ENCODE measurements at regions not wholly inside any gene's neighbourhood (a gene's known extent, or its start where the extent isn't known, plus 50 kb on each side); places are given as distances from the start of the nearest gene placed in this dataset.

DNA sequence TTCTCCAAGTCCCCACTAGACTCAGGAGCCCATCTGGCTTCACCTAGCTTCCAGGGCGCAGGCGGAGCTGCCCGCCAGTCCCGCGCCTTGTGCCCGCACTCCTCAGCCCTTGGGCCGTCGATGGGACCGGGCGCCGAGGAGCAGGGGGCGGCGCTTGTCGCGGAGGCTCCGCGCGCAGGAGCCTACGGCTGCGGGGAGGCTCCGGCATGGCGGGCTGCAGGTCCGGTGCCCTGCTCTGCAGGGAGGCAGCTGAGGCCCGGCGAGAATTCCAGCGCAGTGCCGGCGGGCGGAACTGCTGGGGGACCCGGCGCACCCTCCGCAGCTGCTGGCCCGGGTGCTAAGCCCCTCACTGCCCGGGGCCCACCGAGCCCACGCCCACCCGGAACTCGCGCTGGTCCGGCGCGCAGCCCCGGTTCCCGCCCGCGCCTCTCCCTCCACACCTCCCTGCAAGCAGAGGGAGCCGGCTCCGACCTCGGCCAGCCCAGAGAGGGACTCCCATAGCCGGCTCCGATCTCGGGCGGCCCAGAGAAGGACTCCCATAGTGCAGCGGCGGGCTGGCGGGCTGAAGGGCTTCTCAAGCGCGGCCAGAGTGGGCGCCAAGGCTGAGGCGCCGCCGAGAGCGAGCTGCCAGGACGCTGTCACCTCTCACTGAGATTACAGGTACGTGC, 78.1 kb upstream of the PJA2 start:
- no peaks in the 10 kb centered on the region for H3K9me3 ChIP-seq (replicated peaks; ENCODE audit: insufficient read depth, low read length)
- H3K9ac ChIP-seq (ENCODE audit: low read length): no peak overlapping the region
- no peak overlapping the region for H3K4me3 ChIP-seq (ENCODE audit: low read length)
- no peak overlapping the region for H3K4me2 ChIP-seq (ENCODE audit: low read depth, low read length)
- H3K9me2 ChIP-seq (replicated peaks; ENCODE audit: insufficient read depth, low read length): no peaks in the 10 kb centered on the region
- H2AFZ ChIP-seq (ENCODE audit: low read length): no peak overlapping the region
- no peaks in the 10 kb centered on the region for H3K27me3 ChIP-seq (replicated peaks; ENCODE audit: insufficient read depth, low read length)
- no peaks in the 10 kb centered on the region for H3K79me2 ChIP-seq (ENCODE audit: low read length)
- no peak for DNase-seq
- H3F3A ChIP-seq (ENCODE audit: insufficient read depth, low read length): no peaks in the 10 kb centered on the region
- no peaks in the 10 kb centered on the region for H4K20me1 ChIP-seq (ENCODE audit: insufficient read depth, low read length)
- peaks cover 13% of the 10 kb centered on the region for H3K4me1 ChIP-seq (ENCODE audit: low read length)
- no peak for TF ChIP-seq CTCF (IDR thresholded peaks at IDR 0.05; ENCODE audit: low read length)
- no peak for TF ChIP-seq EZH2 (optimal IDR thresholded peaks at IDR 0.05; ENCODE audit: low read depth, low read length)
- no peak overlapping the region for H3K27ac ChIP-seq (ENCODE audit: low read length)
- H3K36me3 ChIP-seq (replicated peaks; ENCODE audit: insufficient read depth, low read length): no peaks in the 10 kb centered on the region

DNA sequence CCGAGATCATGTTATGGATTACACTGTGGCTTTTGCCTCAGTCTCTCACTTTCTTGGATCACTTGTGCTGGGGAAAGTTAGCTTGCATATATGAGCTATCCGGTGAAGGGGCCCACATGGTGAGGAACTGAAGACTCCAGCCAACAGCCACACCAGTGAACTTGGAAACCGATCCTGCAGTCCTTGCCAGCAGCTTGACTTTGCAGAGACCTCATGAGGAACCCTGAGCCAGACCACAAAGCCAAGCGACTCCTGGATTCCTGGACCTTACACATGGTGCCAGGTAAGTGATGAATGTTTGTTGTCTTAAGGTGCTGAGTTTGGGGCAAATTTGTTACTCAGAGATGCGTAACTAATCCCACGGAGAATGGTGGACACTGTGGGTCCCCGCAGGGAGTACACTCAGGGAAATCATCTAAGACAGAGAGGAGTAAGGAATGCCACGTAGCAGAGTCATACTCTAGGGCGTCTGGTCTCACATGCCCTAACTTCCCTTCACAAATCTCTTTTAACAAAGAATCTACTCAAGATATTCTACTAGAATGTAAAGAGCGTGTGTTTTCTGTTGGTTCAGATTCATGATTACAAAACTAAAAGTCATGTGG, 76.5 kb upstream of the PJA2 start:
- Histone ChIP-seq H4K20me1 (ENCODE audit: insufficient read depth, low read length) (no peaks in the 10 kb centered on the region), H2AFZ (ENCODE audit: low read length) (no peak overlapping the region), H3K4me2 (ENCODE audit: low read depth, low read length) (no peak overlapping the region), H3K4me1 (ENCODE audit: low read length) (peaks cover 13% of the 10 kb centered on the region), H3K9ac (ENCODE audit: low read length) (no peak overlapping the region), H3K4me3 (ENCODE audit: low read length) (no peak overlapping the region), H3K27me3 (replicated peaks; ENCODE audit: insufficient read depth, low read length) (no peaks in the 10 kb centered on the region), H3K9me3 (replicated peaks; ENCODE audit: insufficient read depth, low read length) (no peaks in the 10 kb centered on the region), H3F3A (ENCODE audit: insufficient read depth, low read length) (no peaks in the 10 kb centered on the region), H3K79me2 (ENCODE audit: low read length) (no peaks in the 10 kb centered on the region), H3K27ac (ENCODE audit: low read length) (no peak overlapping the region), H3K36me3 (replicated peaks; ENCODE audit: insufficient read depth, low read length) (no peaks in the 10 kb centered on the region), H3K9me2 (replicated peaks; ENCODE audit: insufficient read depth, low read length) (no peaks in the 10 kb centered on the region)
- TF ChIP-seq EZH2 (optimal IDR thresholded peaks at IDR 0.05; ENCODE audit: low read depth, low read length) (no peak), CTCF (IDR thresholded peaks at IDR 0.05; ENCODE audit: low read length) (no peak), EZH2phosphoT487 (IDR thresholded peaks at IDR 0.05; ENCODE audit: low read length) (no peak)
- DNase-seq: no peak

GRCh38 chr5:109485030-109485429, 75.3 kb upstream of the PJA2 start:
- H3F3A ChIP-seq (ENCODE audit: insufficient read depth, low read length): no peaks in the 10 kb centered on the region
- peaks cover 13% of the 10 kb centered on the region for H3K4me1 ChIP-seq (ENCODE audit: low read length)
- H4K20me1 ChIP-seq (ENCODE audit: insufficient read depth, low read length): no peaks in the 10 kb centered on the region
- DNase-seq: no peak
- H3K36me3 ChIP-seq (replicated peaks; ENCODE audit: insufficient read depth, low read length): no peaks in the 10 kb centered on the region
- no peaks in the 10 kb centered on the region for H3K9me3 ChIP-seq (replicated peaks; ENCODE audit: insufficient read depth, low read length)
- no peak for TF ChIP-seq CTCF (IDR thresholded peaks at IDR 0.05; ENCODE audit: low read length)
- TF ChIP-seq EZH2phosphoT487 (IDR thresholded peaks at IDR 0.05; ENCODE audit: low read length): no peak
- TF ChIP-seq EZH2 (optimal IDR thresholded peaks at IDR 0.05; ENCODE audit: low read depth, low read length): no peak
- H3K4me2 ChIP-seq (ENCODE audit: low read depth, low read length): 0 out of 2 replicates have a peak overlapping the region, but pooled peaks have one; percentile 5
- no peak overlapping the region for H3K9ac ChIP-seq (ENCODE audit: low read length)
- no peak overlapping the region for H3K27ac ChIP-seq (ENCODE audit: low read length)
- H3K79me2 ChIP-seq (ENCODE audit: low read length): no peaks in the 10 kb centered on the region
- H3K4me3 ChIP-seq (ENCODE audit: low read length): no peak overlapping the region
- H2AFZ ChIP-seq (ENCODE audit: low read length): no peak overlapping the region
- H3K9me2 ChIP-seq (replicated peaks; ENCODE audit: insufficient read depth, low read length): no peaks in the 10 kb centered on the region
- H3K27me3 ChIP-seq (replicated peaks; ENCODE audit: insufficient read depth, low read length): no peaks in the 10 kb centered on the region
